Activated T-cell treated with anti-CD3 and anti-CD28 coated beads, Interleukin-2, amount 50 U/mL, for 24 hours (primary cell): ENCODE measurements at regions not wholly inside any gene's neighbourhood (a gene's known extent, or its start where the extent isn't known, plus 50 kb on each side); places are given as distances from the start of the nearest gene placed in this dataset.
"Not testable (repeated sequence)": the region's sequence is repeated elsewhere in the genome, so short reads cannot be mapped to it uniquely, and the experiment has no call there.

Source experiments
- DNase-seq: peaks from one replicate; pipeline ENCODE4 v3.0.0-alpha.2; 2020
- H3K27ac Mint-ChIP-seq: 2 replicates; pipeline ENCODE4 v1.8.0; 2020; ENCODE audit warnings: mild to moderate bottlenecking, mixed read lengths
- H3K27me3 Mint-ChIP-seq: 2 replicates; pipeline ENCODE4 v1.8.0; 2020; ENCODE audit warnings: mixed read lengths
- H3K36me3 Mint-ChIP-seq: 2 replicates; pipeline ENCODE4 v1.8.0; 2020; ENCODE audit warnings: low read depth, mixed read lengths
- H3K4me1 Mint-ChIP-seq: 2 replicates; pipeline ENCODE4 v1.8.0; 2020; ENCODE audit warnings: low read depth, mixed read lengths
- H3K4me3 Mint-ChIP-seq: 2 replicates; pipeline ENCODE4 v1.8.0; 2020; ENCODE audit warnings: mild to moderate bottlenecking, moderate library complexity, mixed read lengths
- H3K9me3 Mint-ChIP-seq: 2 replicates; pipeline ENCODE4 v1.8.0; 2020; ENCODE audit warnings: mixed read lengths

DNA sequence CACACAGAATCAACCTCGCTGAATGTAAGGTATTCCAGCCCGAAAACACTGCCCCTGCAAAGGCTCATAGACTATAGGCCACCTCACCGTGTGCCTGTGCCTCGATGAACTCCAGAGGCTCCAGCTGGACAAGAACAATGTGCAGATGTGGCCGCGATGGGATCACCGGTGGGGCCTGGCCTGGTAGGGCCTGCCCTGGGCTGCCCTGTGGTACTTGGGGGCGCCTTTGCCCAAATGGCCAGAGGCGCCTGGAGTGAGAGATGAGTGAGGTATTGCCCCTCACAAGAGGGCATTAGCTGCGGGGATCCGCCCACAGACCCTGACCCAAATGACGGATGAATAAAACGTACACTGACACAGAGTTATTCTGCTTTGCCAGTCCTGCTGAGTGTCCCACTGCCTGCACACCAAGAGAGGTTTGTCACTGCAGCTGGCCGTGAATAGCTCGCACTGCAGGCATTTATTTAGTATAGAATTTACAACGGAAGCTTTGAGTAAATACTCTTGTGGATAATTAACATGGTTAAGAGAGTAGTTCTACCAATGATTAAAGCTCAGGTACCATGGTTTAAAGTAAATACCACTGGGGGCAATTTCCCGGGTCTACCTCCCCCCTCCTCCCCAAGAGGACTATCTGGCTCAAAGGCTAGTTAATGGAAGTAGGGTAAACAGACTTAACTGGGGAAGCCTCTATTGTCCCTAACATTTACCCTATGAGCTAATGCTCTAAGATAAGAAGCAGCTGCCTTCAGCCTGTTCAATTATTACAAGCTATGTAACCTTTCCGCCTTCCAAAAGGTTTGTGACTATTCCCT, 101.1 kb upstream of the IGLL5 start:
- Mint-ChIP-seq H3K4me3 (no peak overlapping the region), H3K36me3 (no peaks in the 10 kb centered on the region), H3K4me1 (peaks cover 29% of the 10 kb centered on the region), H3K27me3 (no peaks in the 10 kb centered on the region), H3K27ac (no peak overlapping the region), H3K9me3 (no peaks in the 10 kb centered on the region)
- DNase-seq, result no peak

DNA sequence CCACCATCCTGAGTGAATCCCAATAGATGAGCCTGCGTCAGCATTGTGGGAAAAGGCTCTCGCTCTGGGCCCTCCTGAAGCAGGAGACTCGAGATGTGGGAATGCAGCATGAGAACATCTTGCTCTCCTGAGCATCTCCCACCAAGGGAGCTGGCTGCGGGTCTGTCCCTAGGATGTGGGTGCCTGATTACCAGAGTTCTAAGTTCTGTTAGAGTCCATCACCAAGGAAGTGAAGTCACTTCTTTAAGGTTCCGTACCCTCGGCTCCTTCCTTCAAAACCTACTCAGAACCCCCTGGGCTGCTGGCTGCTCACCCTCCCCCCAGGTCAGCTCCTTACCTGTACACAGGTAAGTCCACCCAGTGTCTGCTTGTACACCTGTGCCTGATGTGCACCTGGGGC, 100.5 kb upstream of the IGLL5 start:
- no peak overlapping the region for H3K4me3 Mint-ChIP-seq
- H3K27me3 Mint-ChIP-seq, result no peaks in the 10 kb centered on the region

DNA sequence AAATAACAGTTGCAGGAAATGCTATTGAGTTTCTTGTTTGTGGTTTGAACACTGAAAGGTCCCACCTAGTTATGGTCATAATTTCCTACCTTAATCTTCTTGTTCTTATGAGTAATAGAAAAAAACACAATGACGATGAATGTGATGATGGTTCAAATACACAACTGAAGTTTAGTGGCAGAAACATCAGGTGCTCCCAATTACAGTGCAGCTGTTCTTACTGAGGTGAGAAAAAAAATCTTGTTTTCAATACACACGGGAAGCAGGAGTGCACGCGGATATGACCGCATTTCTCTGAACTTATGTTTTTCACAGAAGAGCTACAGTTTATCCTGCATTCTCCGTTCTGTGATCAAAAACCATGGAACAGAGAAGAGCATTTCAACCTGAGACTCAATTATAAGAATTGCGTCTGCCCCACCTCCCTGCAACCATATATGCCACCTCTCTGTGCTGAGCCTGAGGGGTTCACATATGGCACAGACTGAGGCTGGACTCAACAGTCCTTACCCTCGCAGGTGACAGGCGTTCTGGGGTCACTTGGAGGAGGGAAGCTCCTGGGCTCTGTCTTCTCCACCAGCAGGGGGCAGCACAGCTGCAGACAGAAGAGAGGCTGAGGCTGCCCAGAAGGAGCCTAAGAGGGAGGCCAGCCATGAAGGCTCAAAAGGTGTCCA, 99.7 kb upstream of the IGLL5 start:
- DNase-seq, result peak; percentile 79
- Mint-ChIP-seq H3K4me1 (peaks cover 39% of the 10 kb centered on the region), H3K27ac (no peak overlapping the region), H3K36me3 (no peaks in the 10 kb centered on the region), H3K27me3 (no peaks in the 10 kb centered on the region), H3K4me3 (no peak overlapping the region), H3K9me3 (no peaks in the 10 kb centered on the region)

More for the DNA sequence above, 100.5 kb upstream of the IGLL5 start:
- Mint-ChIP-seq H3K9me3 (no peaks in the 10 kb centered on the region), H3K4me1 (peaks cover 35% of the 10 kb centered on the region), H3K36me3 (no peaks in the 10 kb centered on the region), H3K27ac (no peak overlapping the region)
- no peak for DNase-seq

DNA sequence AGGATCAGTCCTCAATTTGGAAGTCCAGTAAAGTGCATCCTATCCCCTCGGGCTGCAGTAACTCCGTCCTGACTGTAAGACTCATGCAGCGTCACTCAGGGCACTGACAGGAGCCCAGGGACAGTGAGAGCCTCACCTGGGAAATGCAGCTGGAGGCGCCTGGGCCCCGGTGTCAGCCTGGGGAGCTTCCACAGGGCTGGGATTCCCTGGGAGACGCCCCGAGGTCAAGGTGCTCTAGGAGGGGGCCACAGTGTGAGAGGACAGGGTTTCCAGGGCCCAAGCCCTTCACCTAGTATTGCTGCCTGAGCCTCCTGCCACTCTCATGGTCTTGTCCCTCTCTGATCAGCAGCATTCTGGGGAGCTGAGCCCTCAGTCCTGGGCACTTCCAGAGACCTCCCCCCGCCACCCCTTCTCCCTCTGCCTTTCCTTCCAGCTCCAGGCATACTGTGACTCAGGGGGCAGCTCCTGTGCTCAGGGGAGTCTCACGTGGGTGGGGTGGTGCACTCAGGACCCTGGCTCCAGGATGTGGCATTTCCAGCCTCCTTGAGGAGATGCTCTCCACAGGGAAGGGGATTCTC, 99.1 kb upstream of the IGLL5 start:
- Mint-ChIP-seq H3K27ac (no peak overlapping the region), H3K9me3 (no peaks in the 10 kb centered on the region), H3K4me1 (peaks cover 39% of the 10 kb centered on the region), H3K36me3 (no peaks in the 10 kb centered on the region), H3K27me3 (no peaks in the 10 kb centered on the region), H3K4me3 (no peak overlapping the region)
- no peak for DNase-seq

DNA sequence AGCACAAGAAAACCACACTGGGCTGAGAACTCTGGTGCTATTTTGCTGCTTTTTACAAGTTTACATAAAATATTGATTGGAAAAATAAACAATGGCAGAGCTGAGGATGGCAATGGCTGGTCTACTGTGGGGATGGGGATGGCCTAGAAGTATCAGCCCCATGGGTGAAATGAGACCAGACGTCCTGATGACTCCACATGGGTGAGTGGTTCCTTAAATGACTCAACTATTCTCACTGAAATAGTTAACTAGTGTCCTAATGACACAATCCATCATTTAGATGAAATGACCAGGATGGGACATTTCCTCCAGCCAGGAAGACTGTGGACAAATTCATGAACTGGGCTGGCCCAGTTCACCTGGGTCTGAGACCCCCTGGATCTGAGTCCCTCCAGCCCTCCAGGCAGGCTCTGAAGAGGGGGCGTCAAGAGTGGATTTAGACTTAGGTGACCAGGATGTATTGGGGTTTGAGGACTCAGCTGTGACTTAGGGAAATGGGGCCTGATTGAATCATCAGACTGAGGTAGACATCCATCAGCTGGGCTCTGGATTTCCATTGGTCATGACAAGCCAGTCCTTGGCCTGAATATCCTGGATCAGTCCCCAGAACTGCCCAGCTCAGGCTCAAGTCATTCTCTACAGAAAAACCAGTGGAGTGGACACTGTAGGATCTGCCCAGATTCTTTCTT, 98.2 kb upstream of the IGLL5 start:
- Mint-ChIP-seq H3K4me1 (peaks cover 39% of the 10 kb centered on the region), H3K36me3 (no peaks in the 10 kb centered on the region), H3K4me3 (no peak overlapping the region), H3K27ac (no peak overlapping the region), H3K9me3 (no peaks in the 10 kb centered on the region), H3K27me3 (no peaks in the 10 kb centered on the region)
- no peak for DNase-seq

DNA sequence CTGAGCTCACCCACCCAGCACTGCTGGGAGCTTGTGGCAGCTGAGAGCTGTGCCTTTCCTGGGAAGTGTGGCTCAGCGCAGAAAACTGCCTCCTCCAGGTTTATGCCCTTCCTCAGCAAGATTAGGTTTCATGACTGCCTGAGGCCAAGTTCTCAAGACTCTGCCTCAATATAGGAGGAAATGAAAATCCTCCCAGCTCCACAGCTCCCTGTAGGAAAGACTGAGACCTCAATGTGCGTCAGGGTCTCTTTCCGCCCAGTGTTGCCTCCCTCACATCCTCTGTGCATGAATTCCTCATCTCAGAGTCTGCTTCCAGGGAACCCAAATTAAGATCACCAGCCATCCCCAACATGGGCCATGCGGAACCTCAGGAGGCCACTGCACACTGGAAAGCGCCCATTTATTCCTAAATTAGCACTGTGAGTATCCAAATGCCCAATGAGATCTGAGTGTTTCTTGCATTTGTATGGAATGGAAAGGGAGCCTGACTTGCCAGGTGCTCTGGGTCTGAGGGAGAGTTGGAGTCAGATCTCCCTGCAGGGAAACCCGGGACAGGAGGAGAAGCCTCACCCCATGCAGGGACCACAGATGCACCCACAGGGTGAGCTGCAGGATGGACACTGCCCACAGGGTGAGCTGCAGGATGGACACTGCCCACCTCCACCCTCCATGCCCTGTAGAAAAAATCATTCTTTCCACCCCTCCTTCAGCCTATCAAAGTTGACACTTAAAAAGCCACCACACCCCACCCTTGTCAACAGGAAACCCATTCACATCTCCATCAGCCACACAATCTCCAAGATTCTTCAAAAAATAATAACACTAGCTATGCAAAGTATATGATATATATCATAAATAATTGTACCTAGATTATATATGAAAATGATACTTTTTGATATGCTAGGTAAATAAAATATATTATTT, 97.4 kb upstream of the IGLL5 start:
- no peaks in the 10 kb centered on the region for H3K36me3 Mint-ChIP-seq
- H3K4me3 Mint-ChIP-seq, result no peak overlapping the region
- no peak for DNase-seq
- H3K9me3 Mint-ChIP-seq, result no peaks in the 10 kb centered on the region
- no peaks in the 10 kb centered on the region for H3K27me3 Mint-ChIP-seq
- H3K27ac Mint-ChIP-seq, result peak overlapping the region; percentile 27
- H3K4me1 Mint-ChIP-seq, result peaks cover 39% of the 10 kb centered on the region

DNA sequence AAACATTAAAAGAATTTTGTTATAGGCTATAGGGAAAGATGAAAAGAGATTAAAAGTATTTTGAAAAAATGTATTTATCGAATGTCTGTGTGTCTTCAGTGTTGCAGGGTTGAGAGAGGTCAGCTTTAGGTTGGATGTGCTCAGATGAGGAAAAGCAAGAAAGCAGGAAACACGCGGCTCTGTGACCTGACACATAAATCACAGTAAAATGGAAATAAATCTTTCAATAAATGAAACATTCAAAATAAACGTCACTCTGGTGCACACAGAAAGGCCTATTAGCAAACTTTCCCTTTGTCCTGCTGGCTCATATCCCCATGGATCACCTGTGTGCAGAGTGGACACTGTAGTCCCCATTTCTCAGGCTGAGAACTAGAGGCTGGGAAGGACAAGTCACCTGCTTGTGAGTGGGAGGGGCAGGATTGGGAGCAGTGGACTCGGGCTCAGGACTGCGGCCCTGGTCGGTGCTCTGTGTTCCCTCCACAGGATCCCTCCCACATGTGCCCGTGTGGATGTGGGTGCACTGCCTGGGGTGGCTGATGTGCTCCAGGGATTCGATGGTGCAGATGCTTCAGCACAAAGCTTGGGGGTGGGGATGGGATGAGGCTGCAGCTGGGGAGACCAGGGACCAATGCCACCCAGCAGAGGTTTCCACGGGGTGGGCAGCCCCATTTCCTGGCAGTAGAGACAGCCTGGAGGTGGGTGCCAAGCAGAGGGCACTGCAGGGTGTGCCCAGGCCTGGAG, 96.0 kb upstream of the IGLL5 start:
- H3K4me3 Mint-ChIP-seq, result no peak overlapping the region
- DNase-seq, result no peak
- H3K27ac Mint-ChIP-seq, result no peak overlapping the region
- H3K4me1 Mint-ChIP-seq, result peaks cover 39% of the 10 kb centered on the region
- no peaks in the 10 kb centered on the region for H3K9me3 Mint-ChIP-seq
- no peaks in the 10 kb centered on the region for H3K27me3 Mint-ChIP-seq
- H3K36me3 Mint-ChIP-seq, result no peaks in the 10 kb centered on the region

DNA sequence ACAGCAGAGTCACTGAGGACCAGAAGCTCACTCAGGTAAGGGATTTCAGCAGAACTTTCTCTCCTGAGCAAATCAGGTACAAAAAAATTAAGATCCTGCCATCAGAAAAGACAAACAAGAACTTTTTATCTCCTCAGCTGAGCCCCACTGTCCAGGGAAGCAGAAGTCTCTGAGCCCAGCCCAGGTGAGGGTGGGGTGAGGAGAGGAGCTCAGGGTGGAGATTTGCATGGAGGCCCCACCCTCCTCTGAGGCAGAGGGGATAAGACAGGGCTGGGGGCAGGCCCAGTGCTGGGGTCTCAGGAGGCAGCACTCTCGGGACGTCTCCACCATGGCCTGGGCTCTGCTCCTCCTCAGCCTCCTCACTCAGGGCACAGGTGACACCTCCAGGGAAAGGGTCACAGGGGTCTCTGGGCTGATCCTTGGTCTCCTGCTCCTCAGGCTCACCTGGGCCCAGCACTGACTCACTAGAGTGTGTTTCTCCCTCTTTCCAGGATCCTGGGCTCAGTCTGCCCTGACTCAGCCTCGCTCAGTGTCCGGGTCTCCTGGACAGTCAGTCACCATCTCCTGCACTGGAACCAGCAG, 95.3 kb upstream of the IGLL5 start:
- peaks cover 39% of the 10 kb centered on the region for H3K4me1 Mint-ChIP-seq
- H3K27ac Mint-ChIP-seq, H3K36me3 Mint-ChIP-seq, H3K9me3 Mint-ChIP-seq, H3K4me3 Mint-ChIP-seq, DNase-seq, H3K27me3 Mint-ChIP-seq: not testable (repeated sequence)

DNA sequence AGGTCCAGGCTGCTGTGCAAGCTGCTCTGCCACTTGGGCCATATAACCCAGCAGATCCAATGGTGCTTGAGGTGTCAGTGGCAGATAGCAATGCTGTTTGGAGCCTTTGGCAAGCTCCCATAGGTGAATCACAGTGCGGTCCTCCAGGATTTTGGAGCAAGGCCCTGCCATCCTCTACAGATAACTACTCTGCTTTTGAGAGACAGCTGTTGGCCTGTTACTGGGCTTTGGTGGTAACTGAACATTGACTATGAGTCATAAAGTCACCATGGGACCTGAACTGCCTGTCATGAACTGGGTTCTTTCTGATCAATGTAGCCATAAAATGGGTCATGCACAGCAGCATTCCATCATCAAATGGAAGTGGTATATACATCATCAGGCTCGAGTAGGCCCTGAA, 92.0 kb upstream of the IGLL5 start:
- H3K4me3 Mint-ChIP-seq, result not testable (repeated sequence)

DNA sequence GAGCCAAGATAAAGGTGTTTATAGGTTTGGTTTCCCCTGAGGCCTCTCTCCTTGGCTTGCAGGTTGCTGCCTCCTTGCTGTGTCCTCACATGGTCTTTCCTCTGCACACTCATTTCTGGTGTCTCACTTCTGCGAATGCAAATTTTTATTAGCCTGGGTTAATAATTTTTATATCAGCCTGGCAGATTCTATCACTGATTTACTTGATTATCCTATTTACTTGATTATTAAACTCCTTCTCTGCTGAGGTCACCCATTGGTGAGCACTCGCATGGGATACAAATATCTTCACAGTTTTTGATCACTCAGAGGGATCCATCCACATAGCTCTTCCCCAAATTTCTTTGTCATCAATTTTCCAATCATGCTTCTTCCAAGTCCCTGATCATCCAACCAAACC, 90.9 kb upstream of the IGLL5 start:
- peaks cover 22% of the 10 kb centered on the region for H3K4me1 Mint-ChIP-seq
- H3K9me3 Mint-ChIP-seq, result no peaks in the 10 kb centered on the region
- no peaks in the 10 kb centered on the region for H3K27me3 Mint-ChIP-seq
- DNase-seq, result no peak
- H3K4me3 Mint-ChIP-seq, result no peak overlapping the region
- no peak overlapping the region for H3K27ac Mint-ChIP-seq
- no peaks in the 10 kb centered on the region for H3K36me3 Mint-ChIP-seq

More for the DNA sequence above, 92.0 kb upstream of the IGLL5 start:
- H3K9me3 Mint-ChIP-seq, DNase-seq, H3K27me3 Mint-ChIP-seq, H3K36me3 Mint-ChIP-seq, H3K27ac Mint-ChIP-seq: not testable (repeated sequence)
- H3K4me1 Mint-ChIP-seq, result peaks cover 31% of the 10 kb centered on the region

DNA sequence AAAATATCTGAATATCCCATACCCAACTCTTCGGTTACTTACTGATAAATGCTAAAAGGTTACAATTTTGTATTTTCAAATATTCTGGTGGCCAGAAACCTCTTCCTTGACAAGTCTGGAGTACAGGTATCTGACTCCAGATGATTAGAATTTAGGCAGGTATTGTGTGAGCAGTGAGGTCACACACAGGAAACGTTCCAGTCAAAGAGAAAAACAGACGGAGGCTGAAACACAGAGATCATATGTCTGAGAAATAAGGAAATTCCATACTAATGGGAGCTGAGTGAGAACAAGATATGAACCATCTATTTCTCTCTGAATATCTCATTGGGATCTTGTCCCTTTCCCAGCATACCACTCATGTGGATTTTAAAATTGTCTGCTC, 89.4 kb upstream of the IGLL5 start:
- Mint-ChIP-seq H3K4me3 (no peak overlapping the region), H3K9me3 (no peaks in the 10 kb centered on the region), H3K27ac (peak overlapping the region; percentile 31), H3K4me1 (peaks cover 27% of the 10 kb centered on the region), H3K36me3 (no peaks in the 10 kb centered on the region), H3K27me3 (no peaks in the 10 kb centered on the region)
- DNase-seq, result no peak

DNA sequence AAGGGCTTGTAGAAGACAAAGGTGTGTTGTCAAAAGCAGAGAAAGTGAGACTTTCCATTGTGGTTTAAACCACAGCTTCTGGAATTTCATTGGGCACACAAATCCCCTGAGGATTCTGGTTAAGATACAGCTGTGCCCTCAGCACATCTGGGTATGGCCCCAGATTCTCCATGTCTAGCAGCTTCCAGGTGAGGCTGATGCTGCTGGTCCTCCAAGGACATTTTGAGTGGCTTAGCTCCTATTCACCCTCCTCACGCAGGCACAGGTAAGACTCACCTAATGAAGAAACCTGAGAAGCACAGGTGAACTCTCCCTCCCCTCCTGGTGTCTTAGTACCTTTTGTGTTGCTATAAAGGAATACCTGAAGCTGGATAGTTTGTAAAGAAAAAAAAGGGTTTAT, 88.9 kb upstream of the IGLL5 start:
- H3K4me1 Mint-ChIP-seq, result peaks cover 29% of the 10 kb centered on the region
- no peak overlapping the region for H3K27ac Mint-ChIP-seq
- no peaks in the 10 kb centered on the region for H3K36me3 Mint-ChIP-seq
- DNase-seq, result no peak
- no peak overlapping the region for H3K4me3 Mint-ChIP-seq
- no peaks in the 10 kb centered on the region for H3K9me3 Mint-ChIP-seq
- H3K27me3 Mint-ChIP-seq, result no peaks in the 10 kb centered on the region

DNA sequence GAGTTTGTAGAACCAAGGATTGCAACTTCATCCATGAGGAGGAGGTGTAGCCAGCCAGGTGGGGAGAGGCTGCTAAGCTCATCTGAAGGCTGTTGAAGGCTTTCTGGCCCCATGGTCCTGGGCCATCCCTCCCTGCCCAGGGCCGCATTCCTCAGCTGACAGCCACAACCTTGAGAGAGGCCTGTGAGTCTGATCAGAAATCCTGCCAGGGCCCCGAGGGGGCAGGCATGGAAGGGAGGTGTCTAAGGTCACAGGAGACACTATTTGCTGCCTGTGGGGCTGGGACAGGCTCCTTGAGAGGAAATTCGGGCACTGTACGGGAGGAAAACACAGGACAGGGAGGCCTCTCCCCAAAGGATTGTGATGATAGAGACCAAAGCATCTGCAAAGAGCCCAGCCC, 88.1 kb upstream of the IGLL5 start:
- Mint-ChIP-seq H3K36me3 (no peaks in the 10 kb centered on the region), H3K9me3 (no peaks in the 10 kb centered on the region), H3K27me3 (no peaks in the 10 kb centered on the region), H3K4me1 (peaks cover 31% of the 10 kb centered on the region), H3K4me3 (no peak overlapping the region), H3K27ac (no peak overlapping the region)
- no peak for DNase-seq
